ENCODE measurements at regions not wholly inside any gene's neighbourhood (a gene's known extent, or its start where the extent isn't known, plus 50 kb on each side); places are given as distances from the start of the nearest gene placed in this dataset.

- Mint-ChIP-seq H3K27me3 (ENCODE audit: low read depth) (peaks cover 19% of the 10 kb centered on the region), H3K4me3 (no peak overlapping the region), H3K9me3 (peaks cover 17 to 19% of the 10 kb centered on the region in 2 experiments), H3K27ac (peak overlapping the region in 1 of 3 experiments; percentile 22; a peak in 1 of 7 replicates), H3K36me3 (ENCODE audit: insufficient read depth in 1 of 3, low read depth in 3 of 3) (peaks cover 6 to 22% (median 9%) of the 10 kb centered on the region in 3 experiments; a peak in 5 of 7 replicates), H3K4me1 (peaks cover 39 to 40% of the 10 kb centered on the region in 2 experiments)
- Histone ChIP-seq H3K56ac (ENCODE audit: insufficient read length, low read depth, low read length) (no peak overlapping the region), H3K9me3 (ENCODE audit: control insufficient read depth, low read depth, low read length) (no peaks in the 10 kb centered on the region), H3K9ac (ENCODE audit: extremely low read depth, insufficient read length, low read length) (no peak overlapping the region), H2AFZ (ENCODE audit: low read length) (no peak overlapping the region), H3K79me2 (ENCODE audit: insufficient read depth, low read length) (no peaks in the 10 kb centered on the region), H4K5ac (ENCODE audit: insufficient read length, low read depth, low read length) (no peak overlapping the region), H3K79me1 (ENCODE audit: insufficient read depth, low read depth, low read length, poor library complexity, severe bottlenecking) (no peaks in the 10 kb centered on the region), H4K8ac (replicated peaks; ENCODE audit: insufficient read length, low read depth, low read length) (no peak overlapping the region), H3K27ac (ENCODE audit: insufficient read length, low read depth, low read length) (no peak overlapping the region), H3K4me1 (ENCODE audit: insufficient read depth, low read length) (peaks cover 8% of the 10 kb centered on the region; the same call in 1 of the 2 replicates), H2BK12ac (ENCODE audit: insufficient read length, low read depth, low read length) (no peak overlapping the region), H3K27me3 (ENCODE audit: insufficient read depth, low read length) (no peaks in the 10 kb centered on the region; the same call in 1 of the 2 replicates), H3T11ph (ENCODE audit: low read length) (peak overlapping the region; percentile 10), H2AK5ac (ENCODE audit: insufficient read length, low read length) (no peak overlapping the region), H2BK5ac (ENCODE audit: insufficient read length, low read length) (no peak overlapping the region), H4K91ac (ENCODE audit: insufficient read length, low read depth, low read length) (no peak overlapping the region), H3K23ac (ENCODE audit: insufficient read length, low read depth, low read length) (no peak overlapping the region), H3K23me2 (ENCODE audit: insufficient read length, low read depth, low read length, poor library complexity, severe bottlenecking) (no peaks in the 10 kb centered on the region), H3K18ac (ENCODE audit: insufficient read length, low read depth, low read length) (peak overlapping the region; percentile 74), H4K20me1 (ENCODE audit: control insufficient read depth, insufficient read depth, insufficient read length) (no peaks in the 10 kb centered on the region), H3K4ac (ENCODE audit: low read depth, low read length) (no peak overlapping the region), H2BK120ac (ENCODE audit: low read depth, low read length, poor library complexity, severe bottlenecking) (no peak overlapping the region), H2BK15ac (ENCODE audit: low read depth, low read length) (no peak overlapping the region), H3K14ac (ENCODE audit: insufficient read depth, low read length) (no peak overlapping the region), H3K4me2 (ENCODE audit: insufficient read depth, insufficient read length, low read length) (no peak overlapping the region), H2BK20ac (ENCODE audit: low read depth, low read length, poor library complexity, severe bottlenecking) (peak overlapping the region; percentile 12)
- DNase-seq: peak; percentile 22
- WGBS (ENCODE audit: extremely low coverage, insufficient read length, low lambda C conversion rate): no CpG with 5 or more reads among the region's 16 CpGs
- TF ChIP-seq, protein P1, sequence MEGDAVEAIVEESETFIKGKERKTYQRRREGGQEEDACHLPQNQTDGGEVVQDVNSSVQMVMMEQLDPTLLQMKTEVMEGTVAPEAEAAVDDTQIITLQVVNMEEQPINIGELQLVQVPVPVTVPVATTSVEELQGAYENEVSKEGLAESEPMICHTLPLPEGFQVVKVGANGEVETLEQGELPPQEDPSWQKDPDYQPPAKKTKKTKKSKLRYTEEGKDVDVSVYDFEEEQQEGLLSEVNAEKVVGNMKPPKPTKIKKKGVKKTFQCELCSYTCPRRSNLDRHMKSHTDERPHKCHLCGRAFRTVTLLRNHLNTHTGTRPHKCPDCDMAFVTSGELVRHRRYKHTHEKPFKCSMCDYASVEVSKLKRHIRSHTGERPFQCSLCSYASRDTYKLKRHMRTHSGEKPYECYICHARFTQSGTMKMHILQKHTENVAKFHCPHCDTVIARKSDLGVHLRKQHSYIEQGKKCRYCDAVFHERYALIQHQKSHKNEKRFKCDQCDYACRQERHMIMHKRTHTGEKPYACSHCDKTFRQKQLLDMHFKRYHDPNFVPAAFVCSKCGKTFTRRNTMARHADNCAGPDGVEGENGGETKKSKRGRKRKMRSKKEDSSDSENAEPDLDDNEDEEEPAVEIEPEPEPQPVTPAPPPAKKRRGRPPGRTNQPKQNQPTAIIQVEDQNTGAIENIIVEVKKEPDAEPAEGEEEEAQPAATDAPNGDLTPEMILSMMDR (conservative IDR thresholded peaks at IDR 0.05): no peak
These were observed 265.9 kb downstream of the GLRX3 start for GRCh38 chr10:130401860-130402765.

Measured in H9 (cell line).